H1 (cell line): ENCODE measurements at regions not wholly inside any gene's neighbourhood (a gene's known extent, or its start where the extent isn't known, plus 50 kb on each side); places are given as distances from the start of the nearest gene placed in this dataset.

Experiments
- ASH2L ChIP-seq: fragments of 200-600, 300-600 bp; sonication (generic); IDR thresholded peaks from one replicate; pipeline ENCODE4 v1.7.1; 2017; ENCODE audit warnings: low read length
- CEBPB ChIP-seq: IDR thresholded peaks from 2 replicates; pipeline ENCODE4 v1.6.1; 2012; ENCODE audit warnings: low read depth, low read length
- CTBP2 ChIP-seq: IDR thresholded peaks from 2 replicates; pipeline ENCODE4 v1.7.0; 2011; ENCODE audit warnings: borderline replicate concordance, mild to moderate bottlenecking, moderate library complexity, mixed read lengths, low read length; ENCODE audit not compliant: insufficient read depth, insufficient read length
- EGR1 ChIP-seq: IDR thresholded peaks from 2 replicates; pipeline ENCODE4 v1.6.1; 2011; ENCODE audit warnings: low read depth, low read length, borderline replicate concordance
- JUN ChIP-seq: IDR thresholded peaks from 2 replicates; pipeline ENCODE4 v1.6.1; 2011; ENCODE audit warnings: low read depth, mild to moderate bottlenecking, improper control_type of control experiment, low read length
- RAD21 ChIP-seq, 2 experiments: IDR thresholded peaks in 1 of 2; conservative IDR thresholded peaks in 1 of 2; 2 replicates each; pipeline ENCODE4 v1.6.1; 2011; ENCODE audit warnings: low read depth in 2 of 2, low read length in 2 of 2, improper control_type of control experiment in 1 of 2, inconsistent platforms in 1 of 2, mild to moderate bottlenecking in 1 of 2, moderate library complexity in 1 of 2
- SIRT6 ChIP-seq: IDR thresholded peaks from one replicate; pipeline ENCODE4 v1.7.1; 2012; ENCODE audit warnings: low read length, inconsistent platforms
- SP2 ChIP-seq: IDR thresholded peaks from 2 replicates; pipeline ENCODE4 v1.6.1; 2012; ENCODE audit warnings: mild to moderate bottlenecking, low read length, inconsistent platforms
- TEAD4 ChIP-seq: IDR thresholded peaks from 2 replicates; pipeline ENCODE4 v1.6.1; 2012; ENCODE audit warnings: low read depth, low read length, inconsistent platforms, mixed read lengths
- ZNF274 ChIP-seq: IDR thresholded peaks from 2 replicates; pipeline ENCODE4 v1.7.0; 2012; ENCODE audit warnings: low read length, borderline replicate concordance; ENCODE audit errors: extremely low read depth
- TF ChIP-seq, protein P1 (sequence below): fragments of 300-600 bp; sonication (generic); IDR thresholded peaks from 2 replicates; pipeline ENCODE4 v1.7.1; 2012; ENCODE audit warnings: low read length, moderate library complexity, mild to moderate bottlenecking, inconsistent platforms; ENCODE audit not compliant: insufficient replicate concordance

- TF ChIP-seq, protein P1, sequence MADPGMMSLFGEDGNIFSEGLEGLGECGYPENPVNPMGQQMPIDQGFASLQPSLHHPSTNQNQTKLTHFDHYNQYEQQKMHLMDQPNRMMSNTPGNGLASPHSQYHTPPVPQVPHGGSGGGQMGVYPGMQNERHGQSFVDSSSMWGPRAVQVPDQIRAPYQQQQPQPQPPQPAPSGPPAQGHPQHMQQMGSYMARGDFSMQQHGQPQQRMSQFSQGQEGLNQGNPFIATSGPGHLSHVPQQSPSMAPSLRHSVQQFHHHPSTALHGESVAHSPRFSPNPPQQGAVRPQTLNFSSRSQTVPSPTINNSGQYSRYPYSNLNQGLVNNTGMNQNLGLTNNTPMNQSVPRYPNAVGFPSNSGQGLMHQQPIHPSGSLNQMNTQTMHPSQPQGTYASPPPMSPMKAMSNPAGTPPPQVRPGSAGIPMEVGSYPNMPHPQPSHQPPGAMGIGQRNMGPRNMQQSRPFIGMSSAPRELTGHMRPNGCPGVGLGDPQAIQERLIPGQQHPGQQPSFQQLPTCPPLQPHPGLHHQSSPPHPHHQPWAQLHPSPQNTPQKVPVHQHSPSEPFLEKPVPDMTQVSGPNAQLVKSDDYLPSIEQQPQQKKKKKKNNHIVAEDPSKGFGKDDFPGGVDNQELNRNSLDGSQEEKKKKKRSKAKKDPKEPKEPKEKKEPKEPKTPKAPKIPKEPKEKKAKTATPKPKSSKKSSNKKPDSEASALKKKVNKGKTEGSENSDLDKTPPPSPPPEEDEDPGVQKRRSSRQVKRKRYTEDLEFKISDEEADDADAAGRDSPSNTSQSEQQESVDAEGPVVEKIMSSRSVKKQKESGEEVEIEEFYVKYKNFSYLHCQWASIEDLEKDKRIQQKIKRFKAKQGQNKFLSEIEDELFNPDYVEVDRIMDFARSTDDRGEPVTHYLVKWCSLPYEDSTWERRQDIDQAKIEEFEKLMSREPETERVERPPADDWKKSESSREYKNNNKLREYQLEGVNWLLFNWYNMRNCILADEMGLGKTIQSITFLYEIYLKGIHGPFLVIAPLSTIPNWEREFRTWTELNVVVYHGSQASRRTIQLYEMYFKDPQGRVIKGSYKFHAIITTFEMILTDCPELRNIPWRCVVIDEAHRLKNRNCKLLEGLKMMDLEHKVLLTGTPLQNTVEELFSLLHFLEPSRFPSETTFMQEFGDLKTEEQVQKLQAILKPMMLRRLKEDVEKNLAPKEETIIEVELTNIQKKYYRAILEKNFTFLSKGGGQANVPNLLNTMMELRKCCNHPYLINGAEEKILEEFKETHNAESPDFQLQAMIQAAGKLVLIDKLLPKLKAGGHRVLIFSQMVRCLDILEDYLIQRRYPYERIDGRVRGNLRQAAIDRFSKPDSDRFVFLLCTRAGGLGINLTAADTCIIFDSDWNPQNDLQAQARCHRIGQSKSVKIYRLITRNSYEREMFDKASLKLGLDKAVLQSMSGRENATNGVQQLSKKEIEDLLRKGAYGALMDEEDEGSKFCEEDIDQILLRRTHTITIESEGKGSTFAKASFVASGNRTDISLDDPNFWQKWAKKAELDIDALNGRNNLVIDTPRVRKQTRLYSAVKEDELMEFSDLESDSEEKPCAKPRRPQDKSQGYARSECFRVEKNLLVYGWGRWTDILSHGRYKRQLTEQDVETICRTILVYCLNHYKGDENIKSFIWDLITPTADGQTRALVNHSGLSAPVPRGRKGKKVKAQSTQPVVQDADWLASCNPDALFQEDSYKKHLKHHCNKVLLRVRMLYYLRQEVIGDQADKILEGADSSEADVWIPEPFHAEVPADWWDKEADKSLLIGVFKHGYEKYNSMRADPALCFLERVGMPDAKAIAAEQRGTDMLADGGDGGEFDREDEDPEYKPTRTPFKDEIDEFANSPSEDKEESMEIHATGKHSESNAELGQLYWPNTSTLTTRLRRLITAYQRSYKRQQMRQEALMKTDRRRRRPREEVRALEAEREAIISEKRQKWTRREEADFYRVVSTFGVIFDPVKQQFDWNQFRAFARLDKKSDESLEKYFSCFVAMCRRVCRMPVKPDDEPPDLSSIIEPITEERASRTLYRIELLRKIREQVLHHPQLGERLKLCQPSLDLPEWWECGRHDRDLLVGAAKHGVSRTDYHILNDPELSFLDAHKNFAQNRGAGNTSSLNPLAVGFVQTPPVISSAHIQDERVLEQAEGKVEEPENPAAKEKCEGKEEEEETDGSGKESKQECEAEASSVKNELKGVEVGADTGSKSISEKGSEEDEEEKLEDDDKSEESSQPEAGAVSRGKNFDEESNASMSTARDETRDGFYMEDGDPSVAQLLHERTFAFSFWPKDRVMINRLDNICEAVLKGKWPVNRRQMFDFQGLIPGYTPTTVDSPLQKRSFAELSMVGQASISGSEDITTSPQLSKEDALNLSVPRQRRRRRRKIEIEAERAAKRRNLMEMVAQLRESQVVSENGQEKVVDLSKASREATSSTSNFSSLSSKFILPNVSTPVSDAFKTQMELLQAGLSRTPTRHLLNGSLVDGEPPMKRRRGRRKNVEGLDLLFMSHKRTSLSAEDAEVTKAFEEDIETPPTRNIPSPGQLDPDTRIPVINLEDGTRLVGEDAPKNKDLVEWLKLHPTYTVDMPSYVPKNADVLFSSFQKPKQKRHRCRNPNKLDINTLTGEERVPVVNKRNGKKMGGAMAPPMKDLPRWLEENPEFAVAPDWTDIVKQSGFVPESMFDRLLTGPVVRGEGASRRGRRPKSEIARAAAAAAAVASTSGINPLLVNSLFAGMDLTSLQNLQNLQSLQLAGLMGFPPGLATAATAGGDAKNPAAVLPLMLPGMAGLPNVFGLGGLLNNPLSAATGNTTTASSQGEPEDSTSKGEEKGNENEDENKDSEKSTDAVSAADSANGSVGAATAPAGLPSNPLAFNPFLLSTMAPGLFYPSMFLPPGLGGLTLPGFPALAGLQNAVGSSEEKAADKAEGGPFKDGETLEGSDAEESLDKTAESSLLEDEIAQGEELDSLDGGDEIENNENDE: no peak
- TF ChIP-seq ZNF274: no peak
- no peak for TF ChIP-seq JUN
- TF ChIP-seq CEBPB: no peak
- no peak for TF ChIP-seq SP2
- no peak for TF ChIP-seq RAD21 (IDR thresholded peaks at IDR 0.05 in 1 of 2, conservative IDR thresholded peaks at IDR 0.05 in 1 of 2; ENCODE audit: low read depth in 2 of 2, low read length in 2 of 2)
- no peak for TF ChIP-seq ASH2L
- TF ChIP-seq SIRT6: no peak
- no peak for TF ChIP-seq EGR1
- TF ChIP-seq CTBP2: no peak
- TF ChIP-seq TEAD4: no peak
- TF ChIP-seq, all 59 proteins: peak for 0
Measured at GRCh38 chr2:140018541-140018940, 1238.4 kb upstream of the NXPH2 start (continued).
